ENCODE measurements at regions not wholly inside any gene's neighbourhood (a gene's known extent, or its start where the extent isn't known, plus 50 kb on each side); places are given as distances from the start of the nearest gene placed in this dataset.

- no peaks in the 10 kb centered on the region for H3K36me3 ChIP-seq (ENCODE audit: control insufficient read depth in 2 of 2, insufficient read depth in 2 of 2, low read length in 2 of 2)
- no peak overlapping the region for H3K27ac ChIP-seq (ENCODE audit: low read length)
- H3K9me3 ChIP-seq (ENCODE audit: control insufficient read depth in 2 of 2, low read length in 2 of 2), result no peaks in the 10 kb centered on the region
- no peak overlapping the region for H3K9ac ChIP-seq (ENCODE audit: low read length in 2 of 2)
- H3K4me1 ChIP-seq (ENCODE audit: control insufficient read depth, insufficient read depth, low read length), result no peaks in the 10 kb centered on the region
- peaks cover 0 to 9% of the 10 kb centered on the region in 2 donors for H3K27me3 ChIP-seq (ENCODE audit: control insufficient read depth in 1 of 2, insufficient read depth in 2 of 2, low read length in 2 of 2)
- no peak overlapping the region for H3K4me3 ChIP-seq (ENCODE audit: low read length in 2 of 2)
These were observed 73.8 kb downstream of the DIO3 start for GRCh38 chr14:101634850-101635748.

- H3K9ac ChIP-seq (ENCODE audit: low read length in 2 of 2), result no peak overlapping the region
- no peak overlapping the region for H3K4me3 ChIP-seq (ENCODE audit: low read length in 2 of 2)
- no peaks in the 10 kb centered on the region for H3K4me1 ChIP-seq (ENCODE audit: control insufficient read depth, insufficient read depth, low read length)
- H3K27me3 ChIP-seq (ENCODE audit: control insufficient read depth in 1 of 2, insufficient read depth in 2 of 2, low read length in 2 of 2), result peaks cover 0 to 9% of the 10 kb centered on the region in 2 donors
- H3K9me3 ChIP-seq (ENCODE audit: control insufficient read depth in 2 of 2, low read length in 2 of 2), result no peaks in the 10 kb centered on the region
- no peak overlapping the region for H3K27ac ChIP-seq (ENCODE audit: low read length)
- H3K36me3 ChIP-seq (ENCODE audit: control insufficient read depth in 2 of 2, insufficient read depth in 2 of 2, low read length in 2 of 2), result no peaks in the 10 kb centered on the region
These were observed 74.7 kb downstream of the DIO3 start for GRCh38 chr14:101635749-101636560.

- no peaks in the 10 kb centered on the region for H3K4me1 ChIP-seq (ENCODE audit: control insufficient read depth, insufficient read depth, low read length)
- H3K4me3 ChIP-seq (ENCODE audit: low read length in 2 of 2), result no peak overlapping the region
- H3K9me3 ChIP-seq (ENCODE audit: control insufficient read depth in 2 of 2, low read length in 2 of 2), result no peaks in the 10 kb centered on the region
- no peaks in the 10 kb centered on the region for H3K36me3 ChIP-seq (ENCODE audit: control insufficient read depth in 2 of 2, insufficient read depth in 2 of 2, low read length in 2 of 2)
- no peak overlapping the region for H3K9ac ChIP-seq (ENCODE audit: low read length in 2 of 2)
- no peak overlapping the region for H3K27ac ChIP-seq (ENCODE audit: low read length)
- H3K27me3 ChIP-seq (ENCODE audit: control insufficient read depth in 1 of 2, insufficient read depth in 2 of 2, low read length in 2 of 2), result peaks cover 0 to 9% of the 10 kb centered on the region in 2 donors
These were observed 78.0 kb downstream of the DIO3 start for GRCh38 chr14:101639241-101639833.

GRCh38 chr14:101643651-101644050 is 82.4 kb downstream of the DIO3 start:
- Histone ChIP-seq H3K27me3 (ENCODE audit: control insufficient read depth in 1 of 2, insufficient read depth in 2 of 2, low read length in 2 of 2) (no peaks in the 10 kb centered on the region), H3K4me3 (ENCODE audit: low read length in 2 of 2) (no peak overlapping the region), H3K27ac (ENCODE audit: low read length) (no peak overlapping the region), H3K36me3 (ENCODE audit: control insufficient read depth in 2 of 2, insufficient read depth in 2 of 2, low read length in 2 of 2) (no peaks in the 10 kb centered on the region), H3K4me1 (ENCODE audit: control insufficient read depth, insufficient read depth, low read length) (no peaks in the 10 kb centered on the region), H3K9me3 (ENCODE audit: control insufficient read depth in 2 of 2, low read length in 2 of 2) (no peaks in the 10 kb centered on the region), H3K9ac (ENCODE audit: low read length in 2 of 2) (no peak overlapping the region)

- Histone ChIP-seq H3K27me3 (ENCODE audit: control insufficient read depth in 1 of 2, insufficient read depth in 2 of 2, low read length in 2 of 2) (no peaks in the 10 kb centered on the region), H3K4me1 (ENCODE audit: control insufficient read depth, insufficient read depth, low read length) (no peaks in the 10 kb centered on the region), H3K9me3 (ENCODE audit: control insufficient read depth in 2 of 2, low read length in 2 of 2) (peaks cover 0 to 1% of the 10 kb centered on the region in 2 donors), H3K27ac (ENCODE audit: low read length) (no peak overlapping the region), H3K9ac (ENCODE audit: low read length in 2 of 2) (no peak overlapping the region), H3K36me3 (ENCODE audit: control insufficient read depth in 2 of 2, insufficient read depth in 2 of 2, low read length in 2 of 2) (no peaks in the 10 kb centered on the region), H3K4me3 (ENCODE audit: low read length in 2 of 2) (no peak overlapping the region)
These were observed 92.8 kb downstream of the DIO3 start for GRCh38 chr14:101654051-101654450.

- H3K27ac ChIP-seq (ENCODE audit: low read length), result no peak overlapping the region
- no peaks in the 10 kb centered on the region for H3K36me3 ChIP-seq (ENCODE audit: control insufficient read depth in 2 of 2, insufficient read depth in 2 of 2, low read length in 2 of 2)
- no peaks in the 10 kb centered on the region for H3K27me3 ChIP-seq (ENCODE audit: control insufficient read depth in 1 of 2, insufficient read depth in 2 of 2, low read length in 2 of 2)
- H3K4me3 ChIP-seq (ENCODE audit: low read length in 2 of 2), result no peak overlapping the region
- H3K9ac ChIP-seq (ENCODE audit: low read length in 2 of 2), result no peak overlapping the region
- H3K9me3 ChIP-seq (ENCODE audit: control insufficient read depth in 2 of 2, low read length in 2 of 2), result no peaks in the 10 kb centered on the region
- no peaks in the 10 kb centered on the region for H3K4me1 ChIP-seq (ENCODE audit: control insufficient read depth, insufficient read depth, low read length)
These were observed 96.1 kb downstream of the DIO3 start for GRCh38 chr14:101657372-101657771.

- Histone ChIP-seq H3K36me3 (ENCODE audit: control insufficient read depth in 2 of 2, insufficient read depth in 2 of 2, low read length in 2 of 2) (no peaks in the 10 kb centered on the region), H3K4me1 (ENCODE audit: control insufficient read depth, insufficient read depth, low read length) (no peaks in the 10 kb centered on the region), H3K27me3 (ENCODE audit: control insufficient read depth in 1 of 2, insufficient read depth in 2 of 2, low read length in 2 of 2) (peaks cover 13% of the 10 kb centered on the region in 2 donors), H3K9me3 (ENCODE audit: control insufficient read depth in 2 of 2, low read length in 2 of 2) (peaks cover 2 to 3% of the 10 kb centered on the region in 2 donors), H3K9ac (ENCODE audit: low read length in 2 of 2) (no peak overlapping the region), H3K4me3 (ENCODE audit: low read length in 2 of 2) (no peak overlapping the region), H3K27ac (ENCODE audit: low read length) (no peak overlapping the region)
These were observed 95.9 kb upstream of the PPP2R5C start for GRCh38 chr14:101665478-101666078.

- H3K4me3 ChIP-seq (ENCODE audit: low read length in 2 of 2), result no peak overlapping the region
- H3K36me3 ChIP-seq (ENCODE audit: control insufficient read depth in 2 of 2, insufficient read depth in 2 of 2, low read length in 2 of 2), result no peaks in the 10 kb centered on the region
- H3K27me3 ChIP-seq (ENCODE audit: control insufficient read depth in 1 of 2, insufficient read depth in 2 of 2, low read length in 2 of 2), result peaks cover 13% of the 10 kb centered on the region in 2 donors
- H3K9me3 ChIP-seq (ENCODE audit: control insufficient read depth in 2 of 2, low read length in 2 of 2), result peaks cover 2 to 3% of the 10 kb centered on the region in 2 donors
- H3K9ac ChIP-seq (ENCODE audit: low read length in 2 of 2), result no peak overlapping the region
- H3K4me1 ChIP-seq (ENCODE audit: control insufficient read depth, insufficient read depth, low read length), result no peaks in the 10 kb centered on the region
- no peak overlapping the region for H3K27ac ChIP-seq (ENCODE audit: low read length)
These were observed 95.2 kb upstream of the PPP2R5C start for GRCh38 chr14:101666264-101666663.

- no peak overlapping the region for H3K9ac ChIP-seq (ENCODE audit: low read length in 2 of 2)
- H3K36me3 ChIP-seq (ENCODE audit: control insufficient read depth in 2 of 2, insufficient read depth in 2 of 2, low read length in 2 of 2), result no peaks in the 10 kb centered on the region
- H3K27me3 ChIP-seq (ENCODE audit: control insufficient read depth in 1 of 2, insufficient read depth in 2 of 2, low read length in 2 of 2), result peaks cover 13% of the 10 kb centered on the region in 2 donors
- no peak overlapping the region for H3K4me3 ChIP-seq (ENCODE audit: low read length in 2 of 2)
- H3K27ac ChIP-seq (ENCODE audit: low read length), result no peak overlapping the region
- peaks cover 2 to 3% of the 10 kb centered on the region in 2 donors for H3K9me3 ChIP-seq (ENCODE audit: control insufficient read depth in 2 of 2, low read length in 2 of 2)
- no peaks in the 10 kb centered on the region for H3K4me1 ChIP-seq (ENCODE audit: control insufficient read depth, insufficient read depth, low read length)
These were observed 91.9 kb upstream of the PPP2R5C start for GRCh38 chr14:101669629-101670028.

GRCh38 chr14:101673873-101674272 is 87.6 kb upstream of the PPP2R5C start:
- Histone ChIP-seq H3K27me3 (ENCODE audit: control insufficient read depth in 1 of 2, insufficient read depth in 2 of 2, low read length in 2 of 2) (no peaks in the 10 kb centered on the region), H3K4me3 (ENCODE audit: low read length in 2 of 2) (no peak overlapping the region), H3K27ac (ENCODE audit: low read length) (no peak overlapping the region), H3K36me3 (ENCODE audit: control insufficient read depth in 2 of 2, insufficient read depth in 2 of 2, low read length in 2 of 2) (no peaks in the 10 kb centered on the region), H3K4me1 (ENCODE audit: control insufficient read depth, insufficient read depth, low read length) (no peaks in the 10 kb centered on the region), H3K9me3 (ENCODE audit: control insufficient read depth in 2 of 2, low read length in 2 of 2) (no peaks in the 10 kb centered on the region), H3K9ac (ENCODE audit: low read length in 2 of 2) (no peak overlapping the region)

Data from stomach smooth muscle (tissue), 2 donors.